22Rv1 (cell line): ENCODE measurements at regions not wholly inside any gene's neighbourhood (a gene's known extent, or its start where the extent isn't known, plus 50 kb on each side); places are given as distances from the start of the nearest gene placed in this dataset.

ENCODE experiments used
- CTCF ChIP-seq: fragments of 450-650 bp; IDR thresholded peaks from 2 replicates; pipeline ENCODE4 v1.5.1; 2017; ENCODE audit warnings: mild to moderate bottlenecking
- ZFX ChIP-seq: fragments of 450-650 bp; IDR thresholded peaks from 2 replicates; pipeline ENCODE4 v1.6.1; 2017; ENCODE audit warnings: antibody characterized with exemption, borderline replicate concordance

DNA sequence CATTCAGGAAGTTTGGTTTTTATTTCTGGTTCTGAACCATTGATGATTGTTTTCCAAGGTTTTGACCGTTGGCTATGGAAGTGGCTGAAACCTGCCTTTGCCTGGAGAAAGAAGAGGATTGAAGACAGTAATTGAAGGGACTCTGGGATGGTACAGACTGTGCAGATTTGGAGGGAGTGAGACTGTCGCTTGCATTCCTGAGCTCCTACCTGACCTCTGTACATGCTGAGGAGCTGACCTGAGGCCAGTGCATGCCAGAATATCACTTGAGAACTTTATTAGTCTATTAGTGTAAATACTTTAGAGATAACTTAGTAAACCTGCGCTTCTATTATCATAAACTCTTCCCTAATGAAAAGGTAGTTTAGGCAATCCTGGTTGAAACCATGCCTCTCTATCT is 276.4 kb downstream of the IRS2 start:
- TF ChIP-seq CTCF (no peak), ZFX (no peak)
